AG09309 (cell line): ENCODE measurements at regions not wholly inside any gene's neighbourhood (a gene's known extent, or its start where the extent isn't known, plus 50 kb on each side); places are given as distances from the start of the nearest gene placed in this dataset.

Experiments
- DNase-seq: peaks from one replicate; pipeline ENCODE4 v3.0.0-alpha.2; 2010; ENCODE audit warnings: low read depth
- H3K4me3 ChIP-seq: 2 replicates; pipeline ENCODE4 v1.5.1; 2011; ENCODE audit warnings: mild to moderate bottlenecking, low read depth, low read length, moderate library complexity; ENCODE audit not compliant: control insufficient read depth
- CTCF ChIP-seq: IDR thresholded peaks from 2 replicates; pipeline ENCODE4 v1.5.1; 2011; ENCODE audit warnings: mild to moderate bottlenecking, low read depth, low read length, inconsistent platforms; ENCODE audit not compliant: insufficient read depth, control insufficient read depth; ENCODE audit errors: missing control alignments

- TF ChIP-seq CTCF = no peak
- DNase-seq = no peak
- no peak overlapping the region for H3K4me3 ChIP-seq
These were observed 504.1 kb downstream of the TMTC2 start for GRCh38 chr12:83190631-83191390.

DNA sequence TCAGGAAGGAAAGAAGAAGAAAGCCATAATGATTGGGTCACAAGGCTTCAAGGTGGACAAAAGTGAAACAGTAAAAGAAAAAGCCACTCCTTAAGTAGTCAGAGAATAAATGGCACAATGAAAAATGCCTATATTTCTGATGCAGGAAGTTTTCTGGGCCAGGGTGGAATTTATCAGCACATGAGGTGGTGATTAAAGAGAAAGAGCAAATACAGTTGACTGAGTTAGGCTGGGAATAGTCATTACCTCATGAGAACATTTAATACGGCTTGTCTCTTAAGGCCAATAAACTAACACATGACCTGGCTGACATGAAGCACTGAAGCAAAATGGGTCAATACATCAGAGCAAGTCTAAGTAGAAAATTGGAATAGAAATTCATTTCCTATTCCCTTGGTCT is 499.7 kb downstream of the TMTC2 start:
- TF ChIP-seq CTCF = no peak
- H3K4me3 ChIP-seq = no peak overlapping the region
- DNase-seq = no peak

- no peak overlapping the region for H3K4me3 ChIP-seq
- no peak for TF ChIP-seq CTCF
These were observed 498.5 kb downstream of the TMTC2 start for GRCh38 chr12:83185241-83185640.

More at GRCh38 chr12:83185241-83185640, 498.5 kb downstream of the TMTC2 start:
- no peak for DNase-seq
